NCI-H2029 treated with DMSO at 0.1 percent for 48 hours (cell line): ENCODE measurements at regions not wholly inside any gene's neighbourhood (a gene's known extent, or its start where the extent isn't known, plus 50 kb on each side); places are given as distances from the start of the nearest gene placed in this dataset.
"Not testable (repeated sequence)": the region's sequence is repeated elsewhere in the genome, so short reads cannot be mapped to it uniquely, and the experiment has no call there.

Experiments
- DNase-seq: peaks from one replicate; lab custom pipeline; 2025; lab: John Stamatoyannopoulos, UW

GRCh38 chr2:132273585-132273984 is 111.8 kb upstream of the ANKRD30BL start:
- DNase-seq, result not testable (repeated sequence)

DNA sequence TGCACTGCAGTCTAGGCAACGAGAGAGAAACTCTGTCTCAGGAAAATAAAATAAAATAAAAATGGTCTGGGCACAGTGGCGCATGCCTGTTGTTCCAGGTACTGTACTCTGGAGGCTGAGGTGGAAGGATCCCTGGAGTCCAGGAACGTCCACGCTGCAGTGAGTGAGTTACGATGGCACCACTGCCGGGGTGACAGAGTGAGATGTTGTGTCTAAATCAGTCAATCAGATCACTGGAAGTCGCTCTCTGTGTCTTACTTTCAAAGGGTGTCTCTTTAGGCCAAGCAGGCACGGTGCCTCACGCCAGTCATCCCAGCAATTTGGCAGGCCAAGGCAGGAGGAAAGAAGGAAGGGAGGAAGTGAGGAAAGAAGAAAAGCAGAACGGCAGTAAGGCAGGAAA is 112.2 kb upstream of the ANKRD30BL start:
- DNase-seq, result no peak

- DNase-seq, result no peak
Measured at GRCh38 chr2:132275396-132275795, 113.6 kb upstream of the ANKRD30BL start.

DNA sequence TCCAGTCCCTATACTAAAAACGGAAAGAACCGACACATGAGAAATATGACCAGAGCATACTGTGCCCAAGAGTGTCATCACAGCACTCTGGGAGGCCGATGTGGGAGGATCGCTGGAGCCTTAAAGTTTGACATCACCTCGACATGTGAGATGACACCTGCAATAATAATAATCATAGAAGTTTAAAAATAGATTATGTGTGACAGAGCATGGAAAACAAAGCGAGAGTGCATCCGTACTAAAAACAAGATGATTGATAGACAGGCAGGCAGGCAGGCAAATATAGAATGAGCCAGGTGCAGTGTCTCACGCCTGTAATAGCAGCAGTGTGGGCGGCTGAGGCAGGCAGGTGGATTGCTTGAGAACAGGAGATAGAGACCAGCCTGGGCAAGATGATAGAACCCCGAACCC is 114.8 kb upstream of the ANKRD30BL start:
- DNase-seq, result no peak

DNA sequence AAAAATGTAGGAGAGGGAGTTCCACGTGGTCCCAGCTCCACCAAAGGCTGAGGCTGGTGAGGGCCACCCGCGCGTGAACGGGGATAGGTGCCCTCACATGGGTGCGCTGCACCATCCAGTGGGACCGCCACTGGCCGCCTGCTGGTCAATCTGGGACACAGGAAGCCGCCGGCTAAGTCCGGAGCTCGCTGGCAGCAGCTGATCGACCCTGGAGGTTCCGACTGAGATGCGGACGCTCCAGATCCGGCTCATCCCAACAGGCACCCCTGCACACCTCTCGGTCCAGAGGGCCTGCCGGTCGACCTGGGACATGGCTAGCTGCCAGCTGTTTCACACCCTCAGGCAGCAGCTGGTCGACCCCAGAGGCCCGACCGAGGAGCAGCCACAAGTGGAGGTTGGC is 116.5 kb upstream of the ANKRD30BL start:
- DNase-seq, result no peak

DNA sequence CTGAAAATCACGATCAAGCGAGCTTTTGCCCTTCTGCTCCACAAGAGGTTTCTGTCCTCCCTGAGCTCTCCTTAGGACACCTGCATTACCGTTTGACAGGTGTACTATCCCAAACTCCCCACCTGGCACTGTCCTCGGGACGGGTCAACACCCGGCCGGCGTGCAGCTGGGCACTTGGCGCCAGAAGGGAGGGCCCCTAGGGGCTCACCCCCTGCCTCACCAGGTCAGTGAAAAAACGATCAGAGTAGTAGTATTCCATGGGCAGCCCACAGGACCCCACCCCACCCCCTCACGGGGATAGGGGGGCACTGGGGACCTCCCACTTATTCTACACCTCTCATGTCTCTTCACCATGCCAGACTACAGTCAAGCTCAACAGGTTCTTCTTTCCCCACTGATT is 117.6 kb upstream of the ANKRD30BL start:
- no peak for DNase-seq

- no peak for DNase-seq
Measured at GRCh38 chr2:132279930-132280615, 118.3 kb upstream of the ANKRD30BL start.

GRCh38 chr2:132280912-132281311 is 119.2 kb upstream of the ANKRD30BL start:
- no peak for DNase-seq

- DNase-seq, result not testable (repeated sequence)
Measured at GRCh38 chr2:132282104-132282503, 120.4 kb upstream of the ANKRD30BL start.

DNA sequence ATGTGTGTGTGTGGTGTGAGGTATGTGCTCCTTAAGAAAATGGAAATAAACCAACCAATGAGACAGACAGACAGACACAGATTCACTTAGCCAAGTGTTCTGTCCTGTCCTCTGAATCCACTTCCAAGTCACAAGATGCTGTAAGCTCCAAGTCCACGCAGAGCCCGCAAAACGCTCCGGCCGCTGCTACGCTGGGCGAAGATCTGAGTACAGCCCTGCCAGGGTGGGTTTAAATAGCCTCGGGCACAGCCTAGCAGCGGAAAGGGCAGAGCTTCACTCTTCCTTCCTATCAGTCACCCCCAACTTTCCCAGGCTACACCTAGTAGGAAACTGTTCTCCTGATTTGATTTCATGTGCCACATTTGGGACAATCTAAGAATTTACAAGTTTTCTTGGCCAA is 121.2 kb upstream of the ANKRD30BL start:
- DNase-seq, result no peak

DNA sequence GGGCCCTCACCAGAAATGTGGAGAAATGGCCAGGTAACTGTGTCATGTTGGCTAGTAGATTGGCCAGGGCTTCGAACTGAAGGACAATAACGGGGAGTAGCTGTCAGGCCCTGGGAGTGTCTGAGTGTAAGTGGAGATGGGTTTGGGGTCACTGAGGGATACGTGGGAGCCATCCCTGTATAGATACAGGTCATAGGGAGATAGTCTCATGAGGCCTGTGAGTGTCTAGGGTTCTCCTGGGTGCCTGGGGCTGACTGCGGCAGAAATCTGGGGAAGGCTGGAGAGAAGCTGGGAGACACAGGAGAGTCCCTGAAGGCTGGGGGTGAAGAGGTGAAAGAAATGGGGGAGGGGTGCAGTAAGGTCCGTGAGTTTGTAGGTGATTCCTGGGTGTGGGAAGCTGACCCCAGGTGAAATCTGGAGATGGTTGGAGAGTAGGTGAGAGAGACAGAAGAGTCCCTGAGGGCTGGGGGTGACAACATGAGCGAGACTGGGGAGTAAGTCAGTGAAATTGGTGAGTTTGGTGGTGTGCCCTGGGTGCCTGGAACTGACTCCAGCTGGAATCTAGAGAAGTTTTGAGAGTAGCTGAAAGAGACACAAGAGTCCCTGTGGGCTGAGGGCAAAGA is 124.6 kb upstream of the ANKRD30BL start:
- not testable (repeated sequence) for DNase-seq

GRCh38 chr2:132287910-132288309 is 126.2 kb upstream of the ANKRD30BL start:
- DNase-seq, result not testable (repeated sequence)

- DNase-seq, result not testable (repeated sequence)
Measured at GRCh38 chr2:132289138-132289537, 127.4 kb upstream of the ANKRD30BL start.

GRCh38 chr2:132289812-132290211 is 126.8 kb upstream of the GPR39 start:
- DNase-seq, result not testable (repeated sequence)

GRCh38 chr2:132300592-132301378 is 115.8 kb upstream of the GPR39 start:
- peak; percentile 5 for DNase-seq

- DNase-seq, result peak; percentile 17
Measured at GRCh38 chr2:132304661-132305380, 111.8 kb upstream of the GPR39 start.

GRCh38 chr2:132307613-132308198 is 108.9 kb upstream of the GPR39 start:
- not testable (repeated sequence) for DNase-seq

- not testable (repeated sequence) for DNase-seq
Measured at GRCh38 chr2:132309203-132309602, 107.4 kb upstream of the GPR39 start.

DNA sequence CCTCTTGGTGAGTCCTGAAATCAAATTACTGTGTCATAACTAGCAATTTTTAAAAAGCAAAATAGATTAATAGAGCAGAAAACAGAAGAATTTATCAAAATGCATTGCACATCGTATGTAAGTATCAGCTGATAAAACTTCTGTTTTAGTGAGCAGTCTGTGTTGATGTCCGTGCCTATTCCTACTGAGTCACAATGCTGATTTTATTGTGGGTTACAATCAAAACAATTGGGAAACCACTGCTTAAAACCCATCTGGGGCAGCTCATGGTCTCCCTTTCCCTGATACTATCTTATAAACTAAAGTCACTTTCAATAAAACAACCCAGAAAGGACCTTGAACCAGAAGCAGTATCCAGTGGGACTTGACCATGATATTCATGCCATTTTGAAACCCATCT is 101.1 kb upstream of the GPR39 start:
- DNase-seq, result not testable (repeated sequence)

- DNase-seq, result not testable (repeated sequence)
Measured at GRCh38 chr2:132317026-132317680, 99.5 kb upstream of the GPR39 start.

DNA sequence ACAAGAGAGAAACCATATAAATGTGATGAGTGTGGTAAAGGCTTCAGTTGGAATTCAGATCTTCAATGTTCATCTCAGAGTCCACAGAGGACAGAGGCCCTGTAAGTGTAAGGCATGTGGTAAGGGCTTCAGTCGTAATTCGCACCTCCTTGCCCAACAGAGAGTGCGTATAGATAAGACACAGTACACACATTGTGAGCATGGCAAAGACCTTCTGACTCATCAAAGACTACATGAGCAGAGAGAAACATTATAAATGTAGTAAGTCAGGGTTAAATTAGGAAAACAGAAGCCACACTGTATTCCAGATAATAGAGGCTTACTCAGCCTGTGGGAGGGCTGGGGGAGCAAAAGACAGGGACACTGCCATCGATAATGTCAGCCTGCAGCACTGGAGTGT is 98.1 kb upstream of the GPR39 start:
- not testable (repeated sequence) for DNase-seq
